ENCODE measurements at regions not wholly inside any gene's neighbourhood (a gene's known extent, or its start where the extent isn't known, plus 50 kb on each side); places are given as distances from the start of the nearest gene placed in this dataset.
A peak's percentile ranks its signal among the peaks of the same experiment; 100 is the strongest.

DNA sequence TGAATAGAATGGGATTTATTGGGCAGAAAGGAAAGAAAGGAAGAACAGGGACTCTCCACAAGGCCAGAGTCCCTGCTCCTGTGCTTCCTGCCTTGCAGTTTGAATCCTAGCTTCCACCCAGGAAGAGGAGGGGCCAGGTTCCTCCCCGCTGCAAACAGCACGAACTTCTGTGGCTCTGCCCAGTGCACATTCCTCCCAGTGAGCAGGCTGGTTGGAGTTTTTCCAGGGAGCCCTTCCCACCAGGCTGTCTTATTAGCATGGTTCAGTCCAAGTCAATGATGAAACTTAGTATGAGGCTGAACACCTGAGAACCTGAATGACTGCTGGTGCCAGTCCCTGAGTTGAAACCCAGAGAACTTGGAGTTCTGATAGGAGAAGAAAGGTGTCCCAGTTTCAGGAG, 247.2 kb downstream of the DUSP10 start:
- Histone ChIP-seq H3K9me3 (no peaks in the 10 kb centered on the region), H3K27me3 (no peaks in the 10 kb centered on the region), H3K4me3 (no peak overlapping the region), H3K27ac (no peak overlapping the region), H3K36me3 (no peaks in the 10 kb centered on the region), H3K4me1 (no peaks in the 10 kb centered on the region)
- TF ChIP-seq, protein P1, sequence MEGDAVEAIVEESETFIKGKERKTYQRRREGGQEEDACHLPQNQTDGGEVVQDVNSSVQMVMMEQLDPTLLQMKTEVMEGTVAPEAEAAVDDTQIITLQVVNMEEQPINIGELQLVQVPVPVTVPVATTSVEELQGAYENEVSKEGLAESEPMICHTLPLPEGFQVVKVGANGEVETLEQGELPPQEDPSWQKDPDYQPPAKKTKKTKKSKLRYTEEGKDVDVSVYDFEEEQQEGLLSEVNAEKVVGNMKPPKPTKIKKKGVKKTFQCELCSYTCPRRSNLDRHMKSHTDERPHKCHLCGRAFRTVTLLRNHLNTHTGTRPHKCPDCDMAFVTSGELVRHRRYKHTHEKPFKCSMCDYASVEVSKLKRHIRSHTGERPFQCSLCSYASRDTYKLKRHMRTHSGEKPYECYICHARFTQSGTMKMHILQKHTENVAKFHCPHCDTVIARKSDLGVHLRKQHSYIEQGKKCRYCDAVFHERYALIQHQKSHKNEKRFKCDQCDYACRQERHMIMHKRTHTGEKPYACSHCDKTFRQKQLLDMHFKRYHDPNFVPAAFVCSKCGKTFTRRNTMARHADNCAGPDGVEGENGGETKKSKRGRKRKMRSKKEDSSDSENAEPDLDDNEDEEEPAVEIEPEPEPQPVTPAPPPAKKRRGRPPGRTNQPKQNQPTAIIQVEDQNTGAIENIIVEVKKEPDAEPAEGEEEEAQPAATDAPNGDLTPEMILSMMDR (IDR thresholded peaks at IDR 0.05) = no peak
- intact Hi-C loops (cut with DNase I) = no loop called here
- ATAC-seq (no peak), DNase-seq (no peak)

DNA sequence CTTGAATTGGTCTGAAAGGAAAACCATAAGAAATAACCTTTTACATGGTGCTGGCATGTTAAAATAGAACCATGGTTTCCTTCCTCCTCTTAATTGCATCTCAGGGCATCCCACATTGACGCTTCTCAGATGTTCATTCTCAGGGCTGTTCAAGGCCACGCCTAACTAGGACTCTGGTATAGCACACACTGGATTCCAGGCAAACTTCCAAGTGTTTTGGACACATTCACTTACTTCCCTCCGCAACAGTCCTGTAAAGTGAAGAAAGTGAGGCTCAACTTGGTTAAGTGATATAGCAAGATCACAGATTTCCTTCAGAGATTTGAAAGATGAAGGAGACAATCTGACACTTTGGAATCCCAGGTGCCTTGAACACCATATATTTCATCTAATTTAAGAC, 244.8 kb downstream of the DUSP10 start:
- Histone ChIP-seq H3K4me3 (no peak overlapping the region), H3K27ac (no peak overlapping the region), H3K9me3 (no peaks in the 10 kb centered on the region), H3K36me3 (no peaks in the 10 kb centered on the region), H3K27me3 (no peaks in the 10 kb centered on the region), H3K4me1 (no peaks in the 10 kb centered on the region)
- TF ChIP-seq, protein P1 (IDR thresholded peaks at IDR 0.05) = no peak
- ATAC-seq (no peak), DNase-seq (peak in 1 of 4 donors; percentile 47)
- intact Hi-C loops (cut with DNase I) = no loop called here

DNA sequence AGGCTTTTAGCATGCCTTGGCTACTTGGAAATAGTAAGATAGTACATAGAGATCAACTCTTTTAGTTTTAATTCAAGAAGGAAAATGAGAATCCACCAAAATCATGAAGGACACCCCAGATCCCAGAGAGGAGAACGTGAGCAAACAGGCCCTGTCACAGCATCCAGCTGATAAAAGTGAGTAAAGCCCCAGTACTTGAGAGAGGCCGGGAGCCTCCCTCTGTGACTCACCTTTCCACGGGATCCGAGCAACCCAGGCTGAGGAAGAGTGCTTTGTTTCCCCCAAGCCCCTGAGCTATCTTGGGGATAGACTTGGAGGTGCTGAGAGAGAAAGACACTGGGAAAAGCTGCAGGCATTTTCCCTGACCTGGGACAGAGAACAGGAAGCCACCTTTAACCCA, 238.6 kb downstream of the DUSP10 start:
- intact Hi-C loops (cut with DNase I) = no loop called here
- no peak overlapping the region for H3K4me3 ChIP-seq
- DNase-seq (no peak), ATAC-seq (no peak)
- no peaks in the 10 kb centered on the region for H3K27me3 ChIP-seq
- peaks cover 0 to 23% of the 10 kb centered on the region in 2 donors for H3K9me3 ChIP-seq
- H3K4me1 ChIP-seq = no peaks in the 10 kb centered on the region
- H3K36me3 ChIP-seq = no peaks in the 10 kb centered on the region
- H3K27ac ChIP-seq = no peak overlapping the region
- TF ChIP-seq, protein P1 (IDR thresholded peaks at IDR 0.05) = no peak

DNA sequence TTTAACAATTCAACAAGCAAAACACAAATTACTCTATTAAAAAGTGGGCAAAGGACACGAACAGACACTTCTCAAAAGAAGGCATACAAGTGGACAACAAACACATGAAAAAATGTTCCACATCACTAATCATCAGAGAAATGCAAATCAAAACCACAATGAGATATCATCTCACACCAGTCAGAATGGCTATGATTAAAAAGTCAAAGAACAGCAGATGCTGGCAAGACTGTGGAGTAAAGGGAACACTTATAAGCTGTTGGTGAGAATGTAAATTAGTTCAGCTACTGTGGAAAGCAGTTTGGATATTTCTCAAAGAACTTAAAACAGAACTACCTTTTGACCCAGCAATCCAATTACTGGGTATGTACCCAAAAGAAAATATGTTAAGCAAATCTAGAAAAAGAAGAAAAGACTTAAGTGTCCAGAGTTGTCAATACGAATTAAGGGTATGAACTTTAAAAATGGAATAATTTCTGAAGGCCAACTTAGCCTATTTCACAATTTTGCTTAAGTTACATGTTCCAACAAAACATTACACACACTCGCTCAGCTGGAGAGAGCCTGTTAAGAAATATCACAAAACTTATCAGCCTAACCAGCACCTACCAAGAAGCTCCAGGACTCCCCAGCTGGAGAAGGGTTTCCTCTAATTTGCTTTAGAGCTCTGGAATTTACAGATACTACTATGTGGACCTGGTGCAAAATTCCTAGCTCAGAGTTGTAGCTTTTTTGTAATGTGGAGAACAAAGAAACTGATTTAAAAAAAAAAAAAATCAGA, 232.1 kb downstream of the DUSP10 start:
- Histone ChIP-seq H3K36me3 (no peaks in the 10 kb centered on the region), H3K4me3 (no peak overlapping the region), H3K9me3 (peaks cover 0 to 17% of the 10 kb centered on the region in 2 donors), H3K27me3 (no peaks in the 10 kb centered on the region), H3K4me1 (no peaks in the 10 kb centered on the region), H3K27ac (no peak overlapping the region)
- ATAC-seq (no peak), DNase-seq (peak in 1 of 4 donors; percentile 28)
- TF ChIP-seq, protein P1 (IDR thresholded peaks at IDR 0.05) = no peak
- intact Hi-C loops (cut with DNase I) = no loop called here

DNA sequence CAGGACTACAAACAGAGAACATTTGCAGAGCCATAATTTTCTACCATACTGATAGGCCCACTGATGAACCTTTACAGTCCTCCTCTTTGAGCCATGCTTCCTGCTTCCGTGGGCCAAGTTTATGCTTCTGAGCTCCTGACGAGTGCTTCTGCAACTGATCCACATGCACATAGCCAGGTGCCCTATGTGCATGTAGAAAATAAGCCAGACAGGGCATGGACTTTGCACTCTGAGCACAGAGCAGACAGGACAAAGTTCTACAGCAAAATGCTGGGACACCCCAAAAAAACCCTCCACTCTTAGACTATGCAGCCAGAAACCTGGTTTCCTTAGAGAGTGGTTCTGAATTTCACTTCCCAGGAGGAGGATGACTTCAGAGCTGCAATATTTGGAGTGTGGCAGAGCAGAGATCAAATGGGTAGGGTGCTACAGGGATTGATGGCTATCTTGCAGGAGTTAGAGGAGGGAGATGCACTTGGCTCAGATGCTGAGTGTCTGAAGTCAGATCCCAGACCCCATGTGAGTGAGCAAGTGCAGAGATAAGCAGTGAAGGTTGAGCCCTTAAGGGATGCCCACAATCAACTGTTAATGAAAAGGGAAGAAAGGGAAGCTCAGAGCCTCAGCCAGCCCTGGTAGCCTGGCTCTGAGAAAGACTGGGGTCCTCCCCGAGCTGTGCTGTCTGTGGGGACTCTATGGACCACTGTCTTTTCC, 230.9 kb downstream of the DUSP10 start:
- intact Hi-C loops (cut with DNase I) = no loop called here
- TF ChIP-seq, protein P1 (IDR thresholded peaks at IDR 0.05) = no peak
- no peak for ATAC-seq

More for the DNA sequence above, 230.9 kb downstream of the DUSP10 start:
- peaks cover 0 to 5% of the 10 kb centered on the region in 2 donors for H3K9me3 ChIP-seq
- no peaks in the 10 kb centered on the region for H3K36me3 ChIP-seq
- no peaks in the 10 kb centered on the region for H3K27me3 ChIP-seq
- no peak overlapping the region for H3K27ac ChIP-seq
- no peaks in the 10 kb centered on the region for H3K4me1 ChIP-seq
- no peak for DNase-seq
- no peak overlapping the region for H3K4me3 ChIP-seq

Data from left lung (tissue), 4 donors.